ENCODE measurements at regions not wholly inside any gene's neighbourhood (a gene's known extent, or its start where the extent isn't known, plus 50 kb on each side); places are given as distances from the start of the nearest gene placed in this dataset.

- H3K27me3 ChIP-seq (ENCODE audit: insufficient read depth, low read length): no peaks in the 10 kb centered on the region
- H3K27ac ChIP-seq (ENCODE audit: low read depth, low read length): no peak overlapping the region
- H3K4me3 Mint-ChIP-seq (ENCODE audit: unreplicated experiment): no peak overlapping the region
- H3K36me3 ChIP-seq (ENCODE audit: insufficient read depth, low read length): no peaks in the 10 kb centered on the region
- DNase-seq (ENCODE audit: low read depth) (no peak), FAIRE-seq (no peak)
- no peak overlapping the region for H2AFZ ChIP-seq (ENCODE audit: low read depth, low read length)
- no peaks in the 10 kb centered on the region for H3K9me3 Mint-ChIP-seq (ENCODE audit: unreplicated experiment)
- no peaks in the 10 kb centered on the region for H3K4me1 Mint-ChIP-seq (ENCODE audit: low read depth, unreplicated experiment)
- no peaks in the 10 kb centered on the region for H3K27me3 Mint-ChIP-seq (ENCODE audit: low read depth, unreplicated experiment)
- H3K36me3 Mint-ChIP-seq (ENCODE audit: low read depth, unreplicated experiment): no peaks in the 10 kb centered on the region
- no peak overlapping the region for H3K9ac ChIP-seq (ENCODE audit: low read length)
- no peak overlapping the region for H3K4me2 ChIP-seq (ENCODE audit: low read length)
- no peaks in the 10 kb centered on the region for H4K20me1 ChIP-seq (ENCODE audit: insufficient read depth, low read length)
- no peak overlapping the region for H3K4me3 ChIP-seq (ENCODE audit: insufficient read depth, low read depth, low read length)
- H3K79me2 ChIP-seq (ENCODE audit: insufficient read depth, low read length): no peaks in the 10 kb centered on the region
- H3K27ac Mint-ChIP-seq (ENCODE audit: unreplicated experiment): no peak overlapping the region
- H3K4me1 ChIP-seq (ENCODE audit: insufficient read depth, low read length): no peaks in the 10 kb centered on the region
- no peaks in the 10 kb centered on the region for H3K9me3 ChIP-seq (ENCODE audit: insufficient read depth, low read depth, low read length)
- TF ChIP-seq CTCF (IDR thresholded peaks at IDR 0.05; ENCODE audit: insufficient read depth, low read depth, low read length): no peak
- TF ChIP-seq EZH2 (IDR thresholded peaks at IDR 0.05; ENCODE audit: insufficient read depth, low read length): no peak
Measured at GRCh38 chrX:5388087-5388486, 840.6 kb downstream of the NLGN4X start.

- TF ChIP-seq CTCF (IDR thresholded peaks at IDR 0.05; ENCODE audit: insufficient read depth, low read depth, low read length) (no peak), EZH2 (IDR thresholded peaks at IDR 0.05; ENCODE audit: insufficient read depth, low read length) (no peak)
- Histone ChIP-seq H3K4me3 (ENCODE audit: insufficient read depth, low read depth, low read length) (no peak overlapping the region), H3K9me3 (ENCODE audit: insufficient read depth, low read depth, low read length) (no peaks in the 10 kb centered on the region), H3K27me3 (ENCODE audit: insufficient read depth, low read length) (no peaks in the 10 kb centered on the region), H3K36me3 (ENCODE audit: insufficient read depth, low read length) (no peaks in the 10 kb centered on the region), H3K4me1 (ENCODE audit: insufficient read depth, low read length) (no peaks in the 10 kb centered on the region), H2AFZ (ENCODE audit: low read depth, low read length) (no peak overlapping the region), H4K20me1 (ENCODE audit: insufficient read depth, low read length) (no peaks in the 10 kb centered on the region), H3K9ac (ENCODE audit: low read length) (no peak overlapping the region), H3K79me2 (ENCODE audit: insufficient read depth, low read length) (no peaks in the 10 kb centered on the region), H3K4me2 (ENCODE audit: low read length) (no peak overlapping the region), H3K27ac (ENCODE audit: low read depth, low read length) (no peak overlapping the region)
- Mint-ChIP-seq H3K4me3 (ENCODE audit: unreplicated experiment) (no peak overlapping the region), H3K36me3 (ENCODE audit: low read depth, unreplicated experiment) (no peaks in the 10 kb centered on the region), H3K4me1 (ENCODE audit: low read depth, unreplicated experiment) (no peaks in the 10 kb centered on the region), H3K27ac (ENCODE audit: unreplicated experiment) (no peak overlapping the region), H3K9me3 (ENCODE audit: unreplicated experiment) (no peaks in the 10 kb centered on the region), H3K27me3 (ENCODE audit: low read depth, unreplicated experiment) (no peaks in the 10 kb centered on the region)
- DNase-seq (ENCODE audit: low read depth) (no peak), FAIRE-seq (no peak)
Measured at GRCh38 chrX:5380426-5380825, 848.2 kb downstream of the NLGN4X start.

- H3K9me3 Mint-ChIP-seq (ENCODE audit: unreplicated experiment): peaks cover 2% of the 10 kb centered on the region
- no peak overlapping the region for H3K4me3 ChIP-seq (ENCODE audit: insufficient read depth, low read depth, low read length)
- no peaks in the 10 kb centered on the region for H3K4me1 ChIP-seq (ENCODE audit: insufficient read depth, low read length)
- H3K79me2 ChIP-seq (ENCODE audit: insufficient read depth, low read length): no peaks in the 10 kb centered on the region
- no peaks in the 10 kb centered on the region for H3K27me3 Mint-ChIP-seq (ENCODE audit: low read depth, unreplicated experiment)
- H3K36me3 Mint-ChIP-seq (ENCODE audit: low read depth, unreplicated experiment): no peaks in the 10 kb centered on the region
- H3K27me3 ChIP-seq (ENCODE audit: insufficient read depth, low read length): no peaks in the 10 kb centered on the region
- TF ChIP-seq EZH2 (IDR thresholded peaks at IDR 0.05; ENCODE audit: insufficient read depth, low read length): no peak
- no peak overlapping the region for H3K9ac ChIP-seq (ENCODE audit: low read length)
- DNase-seq (ENCODE audit: low read depth) (no peak), FAIRE-seq (no peak)
- no peak overlapping the region for H2AFZ ChIP-seq (ENCODE audit: low read depth, low read length)
- no peak overlapping the region for H3K27ac Mint-ChIP-seq (ENCODE audit: unreplicated experiment)
- no peaks in the 10 kb centered on the region for H3K9me3 ChIP-seq (ENCODE audit: insufficient read depth, low read depth, low read length)
- no peak overlapping the region for H3K27ac ChIP-seq (ENCODE audit: low read depth, low read length)
- H3K4me3 Mint-ChIP-seq (ENCODE audit: unreplicated experiment): no peak overlapping the region
- H3K4me2 ChIP-seq (ENCODE audit: low read length): no peak overlapping the region
- H3K36me3 ChIP-seq (ENCODE audit: insufficient read depth, low read length): no peaks in the 10 kb centered on the region
- H3K4me1 Mint-ChIP-seq (ENCODE audit: low read depth, unreplicated experiment): no peaks in the 10 kb centered on the region
- no peaks in the 10 kb centered on the region for H4K20me1 ChIP-seq (ENCODE audit: insufficient read depth, low read length)
Measured at GRCh38 chrX:5341902-5342301, 886.8 kb downstream of the NLGN4X start.

Data from astrocyte (in vitro differentiated cells and primary cell).